ENCODE measurements at regions not wholly inside any gene's neighbourhood (a gene's known extent, or its start where the extent isn't known, plus 50 kb on each side); places are given as distances from the start of the nearest gene placed in this dataset.
"Not testable (repeated sequence)": the region's sequence is repeated elsewhere in the genome, so short reads cannot be mapped to it uniquely, and the experiment has no call there.

DNA sequence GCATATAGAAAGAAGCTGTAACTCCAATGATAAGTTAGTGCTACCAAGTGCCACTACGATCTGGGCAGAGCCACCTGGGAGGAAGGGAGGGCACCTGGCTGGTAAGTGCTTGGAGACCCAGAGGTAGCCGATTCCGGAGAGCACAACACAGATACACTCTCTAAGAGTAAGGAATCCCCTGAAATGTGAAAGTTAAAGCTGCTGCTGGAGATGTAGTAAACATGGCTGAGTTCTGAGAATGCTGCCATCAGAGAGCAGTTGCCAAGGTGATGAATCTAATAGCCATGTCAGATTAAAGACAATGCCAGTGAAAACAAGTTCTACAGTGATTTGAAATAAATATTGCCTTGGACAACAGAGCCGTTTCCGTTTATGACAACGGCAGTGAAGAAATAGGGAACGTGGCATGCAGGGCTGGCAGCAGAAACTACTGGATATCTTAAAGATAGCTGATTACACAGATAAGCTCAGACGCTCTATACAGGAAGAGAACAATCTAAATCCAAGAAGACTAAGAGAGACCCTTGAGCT lies 561.2 kb upstream of the C9orf72 start:
- no peak for DNase-seq

DNA sequence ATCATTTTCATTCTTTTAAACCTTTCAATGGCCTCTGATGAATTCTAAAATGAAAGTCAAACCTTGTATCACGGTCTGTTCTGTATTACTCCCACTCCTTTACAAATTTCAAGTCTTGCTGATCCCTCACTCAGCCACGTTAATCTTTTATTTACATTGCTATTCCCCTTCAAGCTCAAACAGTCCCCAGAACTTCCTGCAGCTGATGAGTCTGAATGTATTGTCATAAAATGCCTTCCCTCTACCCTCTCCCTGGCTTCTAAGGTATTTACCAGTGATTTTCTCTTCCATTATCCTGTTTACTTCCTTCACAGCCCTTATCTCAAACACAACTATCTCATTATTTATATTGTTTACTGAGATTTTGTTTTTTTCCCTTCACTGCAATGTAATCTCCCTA lies 562.3 kb upstream of the C9orf72 start:
- no peak for DNase-seq

DNA sequence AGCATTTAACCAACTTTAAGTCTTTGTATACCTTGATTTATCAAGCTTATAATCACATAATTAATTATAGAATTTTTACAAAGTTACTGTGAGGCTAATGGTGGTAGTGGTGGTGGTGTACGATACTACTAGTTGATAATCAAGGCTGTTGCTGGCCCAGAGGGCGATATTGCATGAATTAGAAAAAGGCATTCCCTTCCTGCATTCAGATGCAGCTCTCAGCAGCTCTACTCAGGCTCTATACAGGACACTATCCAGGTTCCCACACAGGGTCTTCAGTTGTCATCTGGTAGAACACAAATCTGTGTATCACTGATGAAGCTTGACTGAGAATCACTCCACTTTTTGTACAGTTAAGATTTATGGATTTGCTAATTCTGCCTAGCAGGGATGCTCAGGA lies 562.8 kb upstream of the C9orf72 start:
- DNase-seq: no peak

DNA sequence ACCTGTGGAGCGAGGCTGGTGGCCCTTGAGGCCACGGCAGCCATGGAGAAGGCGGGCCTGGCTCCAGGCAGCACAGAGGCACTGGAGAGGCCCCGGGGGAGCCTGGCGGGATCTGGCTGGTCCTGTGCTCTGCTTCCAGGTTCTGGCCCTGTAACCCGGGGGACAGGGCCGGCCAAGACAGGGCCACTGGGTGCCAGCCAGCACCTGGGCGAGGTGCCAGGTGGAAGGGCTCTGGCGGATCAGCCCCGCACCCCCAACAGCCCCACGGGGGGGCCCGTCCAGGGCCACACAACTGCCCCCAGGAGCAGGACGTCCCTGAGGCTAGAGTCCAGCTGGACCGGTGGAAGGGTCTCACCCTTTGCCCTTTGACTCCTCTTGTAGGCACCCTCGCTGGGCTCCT lies 574.1 kb upstream of the C9orf72 start:
- not testable (repeated sequence) for DNase-seq

DNA sequence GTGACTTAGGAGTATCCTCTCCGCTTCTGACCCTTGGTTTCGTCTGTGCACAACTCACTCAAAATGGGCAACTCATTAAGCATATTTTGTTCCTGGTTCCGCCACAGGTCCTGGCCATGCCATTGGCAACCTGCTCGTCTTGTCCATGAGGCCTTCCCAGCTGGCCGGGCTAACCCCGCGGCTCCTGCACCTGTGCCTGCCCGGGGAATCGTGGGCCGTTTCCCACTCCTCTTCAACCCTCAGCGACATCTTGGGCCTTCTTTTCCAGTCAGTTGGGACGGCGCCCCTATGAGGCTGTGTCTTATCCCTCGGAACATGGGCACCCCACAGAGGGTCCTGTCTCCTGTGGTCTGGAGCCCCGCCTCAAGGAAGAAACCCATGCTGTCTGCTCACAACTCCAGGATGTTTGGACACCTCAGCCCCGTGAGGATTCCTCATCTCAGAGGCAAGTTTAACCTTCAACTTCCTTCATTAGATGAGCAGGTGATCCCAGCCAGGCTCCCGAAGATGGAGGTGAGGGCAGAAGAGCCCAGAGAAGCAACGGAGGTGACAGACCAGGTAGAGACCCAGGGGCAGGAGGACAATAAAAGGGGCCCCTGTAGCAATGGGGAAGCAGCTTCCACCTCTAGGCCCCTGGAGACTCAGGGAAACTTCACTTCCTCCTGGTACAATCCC lies 574.8 kb upstream of the C9orf72 start:
- DNase-seq: not testable (repeated sequence)

DNA sequence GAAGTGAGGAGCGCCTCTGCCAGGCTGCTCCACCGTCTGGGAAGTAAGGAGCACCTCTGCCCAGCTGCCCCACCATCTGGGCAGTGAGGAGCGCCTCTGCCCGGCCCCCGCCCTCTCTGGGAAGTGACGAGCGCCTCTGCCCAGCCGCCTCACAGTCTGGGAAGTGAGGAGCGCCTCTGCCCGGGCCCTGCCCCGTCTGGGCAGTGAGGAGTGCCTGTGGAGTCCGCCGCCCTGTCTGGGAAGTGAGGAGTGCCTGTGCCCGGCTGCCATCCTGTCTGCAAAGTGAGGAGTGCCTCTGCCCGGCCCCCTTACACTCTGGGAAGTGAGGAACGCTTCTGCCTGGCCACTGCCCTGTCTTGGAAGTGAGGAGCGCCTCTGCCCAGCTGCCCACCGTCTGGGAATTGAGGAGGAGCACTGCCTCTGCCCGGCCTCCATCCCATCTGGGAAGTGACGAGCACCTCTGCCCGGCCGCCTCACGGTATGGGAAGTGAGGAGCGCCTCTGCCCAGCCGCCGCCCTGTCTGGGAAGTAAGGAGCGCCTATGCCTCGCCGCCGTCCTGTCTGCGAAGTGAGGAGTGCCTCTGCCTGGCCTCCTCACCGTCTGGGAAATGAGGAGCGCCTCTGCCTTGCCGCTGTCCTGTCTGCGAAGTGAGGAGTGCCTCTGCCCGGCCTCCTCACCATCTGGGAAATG lies 576.2 kb upstream of the C9orf72 start:
- not testable (repeated sequence) for DNase-seq

DNA sequence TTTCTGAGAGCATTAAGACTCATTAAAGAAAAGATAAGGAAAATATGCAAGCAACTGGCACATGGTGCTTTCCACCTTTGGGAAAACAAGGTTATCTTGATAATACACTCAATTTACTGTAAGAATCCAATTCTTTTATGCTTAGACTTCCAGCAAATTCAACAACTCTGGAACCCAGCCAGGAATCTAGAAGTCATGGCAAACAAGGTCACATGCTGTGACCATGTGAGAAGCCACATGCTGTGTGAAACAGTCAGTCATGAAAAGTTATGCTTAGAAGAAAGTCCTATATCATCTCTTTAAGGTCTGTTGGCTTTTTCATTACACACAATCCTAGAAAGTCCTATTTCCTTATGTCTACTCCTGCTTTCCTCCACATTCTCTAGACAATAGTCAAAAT lies 581.8 kb upstream of the C9orf72 start:
- DNase-seq: no peak

DNA sequence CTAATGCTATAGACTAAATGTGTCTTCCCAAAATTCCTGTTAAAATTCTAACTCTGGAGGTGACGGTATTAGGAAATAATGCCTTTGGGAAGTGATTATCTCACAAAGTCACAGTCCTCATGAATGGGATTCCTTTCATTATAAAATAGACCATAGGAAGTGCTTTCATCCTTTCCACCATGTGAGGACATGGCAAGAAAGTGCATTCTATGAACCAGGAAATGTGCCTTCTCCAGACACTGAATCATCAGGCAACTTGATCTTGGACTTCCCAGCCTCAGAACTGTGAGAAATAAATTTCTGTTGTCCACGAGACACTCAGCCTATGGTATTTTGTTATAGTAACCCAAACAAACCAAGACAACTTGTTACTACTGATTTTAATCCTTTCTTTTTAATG lies 582.4 kb upstream of the C9orf72 start:
- no peak for DNase-seq

DNA sequence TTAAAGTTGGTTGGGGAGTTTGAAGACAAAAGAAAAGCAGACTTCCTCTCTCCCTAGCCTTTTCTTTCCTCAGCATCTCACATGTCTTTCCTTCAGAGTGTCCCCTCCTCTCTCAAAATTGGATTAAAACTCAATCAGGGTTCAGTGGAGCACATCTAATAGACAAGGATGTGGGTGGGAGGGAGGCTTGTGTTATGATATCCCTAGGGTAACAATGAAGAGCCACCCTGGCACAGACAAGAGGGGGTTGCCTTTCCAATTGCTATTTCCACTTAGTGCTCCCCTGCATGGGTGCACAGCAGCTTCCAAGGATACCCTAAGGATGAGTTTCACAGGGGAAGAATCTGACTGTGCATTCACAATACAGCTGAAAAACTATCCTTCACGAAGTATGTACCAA lies 585.2 kb upstream of the C9orf72 start:
- DNase-seq: no peak

DNA sequence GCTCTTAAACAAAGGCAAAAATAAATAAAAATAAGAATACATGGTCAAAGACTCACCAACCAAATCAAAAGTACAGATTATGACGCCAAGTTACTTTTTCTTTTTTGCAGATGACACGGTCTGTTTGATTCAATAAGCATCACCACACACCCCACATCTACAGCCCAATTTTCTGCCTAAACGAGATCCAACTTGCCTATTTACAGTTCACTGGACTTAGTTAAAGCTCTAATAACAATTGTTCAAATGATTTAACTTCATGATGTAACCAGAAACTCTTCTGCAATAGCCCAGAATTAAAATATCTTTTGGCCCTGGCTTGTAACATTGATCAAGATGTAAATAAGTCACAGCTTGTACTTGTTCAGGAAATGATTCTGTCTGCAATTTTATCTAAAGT lies 590.3 kb upstream of the C9orf72 start:
- no peak for DNase-seq

DNA sequence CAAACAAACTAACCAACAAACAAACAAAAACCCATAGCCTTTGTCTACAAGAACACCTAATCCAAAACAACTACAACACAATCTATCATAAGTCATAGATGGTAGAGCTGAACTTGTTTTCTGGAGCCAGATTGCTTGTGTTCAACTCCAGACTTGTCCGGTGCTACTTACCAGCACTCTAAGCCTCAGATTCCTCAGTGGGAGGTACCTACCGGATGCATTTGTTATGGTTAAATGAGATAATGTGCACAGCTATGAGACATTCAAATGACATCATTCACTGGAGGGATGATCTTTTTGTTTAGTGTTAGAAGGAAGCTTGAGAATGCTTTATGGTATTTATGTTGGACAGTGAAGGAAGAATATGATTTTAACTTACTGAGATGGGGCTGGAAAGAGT lies 592.9 kb upstream of the C9orf72 start:
- DNase-seq: no peak

DNA sequence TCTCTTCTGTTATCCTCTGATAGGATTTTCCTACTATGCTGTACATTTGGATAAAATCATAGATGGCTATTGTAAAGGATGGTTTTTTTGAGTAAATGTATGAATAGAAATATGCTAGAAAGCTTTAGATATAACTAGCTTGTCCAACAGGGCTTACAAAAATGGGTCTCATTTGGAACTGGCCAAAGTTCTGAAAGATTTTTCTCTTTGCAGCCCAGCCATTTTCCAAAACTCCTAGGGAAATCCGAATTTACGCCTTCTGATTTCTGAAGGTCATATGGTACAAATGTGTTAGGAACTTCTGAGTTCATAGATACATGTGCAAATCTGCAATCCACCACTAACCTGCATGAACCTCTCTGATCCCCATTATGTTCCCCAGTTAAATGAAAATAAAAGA lies 603.9 kb upstream of the C9orf72 start:
- DNase-seq: no peak

DNA sequence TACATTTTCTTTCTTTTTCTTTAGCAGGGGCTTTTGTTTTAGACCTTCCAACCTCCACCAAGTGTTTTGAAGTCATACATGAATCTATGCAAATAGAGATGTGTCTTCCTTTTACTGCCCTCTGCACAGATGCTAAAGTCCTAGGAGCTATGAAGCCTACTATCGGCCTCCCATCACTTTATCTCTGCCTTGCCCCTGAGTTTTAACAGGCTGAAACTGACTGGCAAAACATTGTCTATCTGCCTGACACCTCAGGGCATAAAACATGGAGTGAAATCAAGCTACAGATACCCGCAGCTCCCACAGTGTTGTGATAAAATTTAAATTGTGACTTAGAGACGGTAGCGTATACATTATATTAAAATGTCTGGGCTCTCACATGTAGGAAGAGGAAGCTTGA lies 604.6 kb upstream of the C9orf72 start:
- DNase-seq: no peak

DNA sequence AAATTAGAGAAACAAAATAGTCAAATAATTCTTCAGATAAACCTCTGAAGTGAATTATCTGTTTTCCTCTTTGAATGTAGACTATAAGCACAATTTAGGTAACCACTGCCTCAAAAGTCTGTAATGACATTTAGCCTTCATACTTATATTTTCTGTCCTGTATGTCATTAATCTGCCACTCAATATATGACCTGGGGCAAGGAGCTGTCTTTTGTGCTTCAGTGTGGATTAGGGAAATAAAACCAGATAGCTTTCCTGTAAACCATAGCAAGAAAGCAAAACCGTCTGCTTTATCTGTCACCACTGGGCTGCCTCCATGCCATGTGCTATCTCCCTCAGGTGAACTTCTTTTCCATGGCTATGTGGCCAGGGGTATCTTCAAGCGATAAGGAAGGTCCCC lies 606.6 kb upstream of the C9orf72 start:
- no peak for DNase-seq

DNA sequence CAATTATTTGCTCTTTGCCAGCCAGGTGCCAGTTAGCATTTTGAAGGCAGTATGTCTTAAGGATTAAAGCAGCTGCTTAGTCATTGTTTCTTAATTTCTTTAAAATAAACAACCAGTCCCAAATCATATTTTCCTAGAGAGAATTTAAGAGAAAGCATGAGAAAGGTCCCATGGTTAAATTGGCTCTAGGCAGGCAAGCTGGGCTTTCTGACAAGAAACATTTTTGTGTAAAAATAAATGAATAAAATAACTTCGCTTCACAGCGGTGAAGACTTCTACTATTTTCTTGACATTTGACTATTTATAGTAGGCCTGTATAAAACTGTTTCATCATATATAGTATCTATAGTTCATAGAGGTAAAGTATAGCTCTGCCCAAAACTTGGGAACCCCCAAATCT lies 617.7 kb upstream of the C9orf72 start:
- no peak for DNase-seq

DNA sequence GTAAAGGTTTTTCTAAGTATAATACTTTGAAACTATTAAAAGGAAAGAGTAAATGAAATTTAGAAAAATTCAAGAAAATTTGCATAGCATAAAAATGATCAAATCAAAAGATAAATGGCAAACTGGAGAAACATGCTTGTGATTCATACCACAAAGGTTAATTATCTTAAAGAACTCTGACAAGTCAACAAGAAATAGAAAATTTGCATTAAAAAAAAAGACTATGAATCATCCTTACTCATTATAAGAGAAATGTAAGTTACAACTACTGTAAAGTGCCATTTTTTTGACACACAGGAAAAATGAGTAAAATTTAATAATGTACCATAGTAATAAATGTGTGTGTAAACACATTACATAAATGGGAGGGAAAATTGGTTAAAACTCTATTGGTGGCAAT lies 624.4 kb upstream of the C9orf72 start:
- DNase-seq: no peak

DNA sequence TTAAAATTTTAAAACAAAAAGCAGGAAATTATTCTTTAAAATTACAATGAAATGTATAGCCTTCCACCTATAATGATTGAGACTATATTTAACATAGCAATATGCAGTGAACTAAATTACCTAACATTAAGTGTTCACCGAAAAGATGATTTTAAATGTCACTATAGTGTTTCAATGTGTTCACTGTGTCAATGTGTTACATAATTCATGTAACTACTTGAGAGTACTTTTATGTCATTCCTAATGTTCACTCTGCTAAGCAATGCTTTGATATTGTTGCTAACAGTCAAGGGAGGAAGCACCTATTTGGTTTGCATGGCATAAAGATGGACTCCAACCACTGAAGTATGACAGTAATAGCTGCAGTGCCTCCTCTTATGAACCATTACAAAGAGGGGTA lies 629.8 kb upstream of the C9orf72 start:
- no peak for DNase-seq

DNA sequence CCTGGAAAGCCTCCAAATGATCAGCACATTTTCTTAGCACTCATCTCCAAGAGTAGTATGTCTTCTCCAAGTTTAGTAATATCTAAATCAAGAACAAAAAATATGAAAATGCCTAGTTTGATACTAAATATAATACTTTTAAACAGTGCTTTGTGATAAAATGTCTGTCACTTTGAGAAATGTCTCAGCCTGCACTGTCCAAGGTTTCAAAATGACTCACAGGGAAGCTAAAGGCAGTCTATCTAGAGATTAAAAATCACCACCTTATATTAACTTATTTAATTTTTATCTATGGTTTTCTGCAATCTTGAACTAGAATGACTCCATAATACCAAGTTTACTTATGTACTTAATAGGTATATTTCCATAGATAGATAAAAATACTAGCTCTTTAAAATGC lies 633.0 kb upstream of the C9orf72 start:
- DNase-seq: no peak

DNA sequence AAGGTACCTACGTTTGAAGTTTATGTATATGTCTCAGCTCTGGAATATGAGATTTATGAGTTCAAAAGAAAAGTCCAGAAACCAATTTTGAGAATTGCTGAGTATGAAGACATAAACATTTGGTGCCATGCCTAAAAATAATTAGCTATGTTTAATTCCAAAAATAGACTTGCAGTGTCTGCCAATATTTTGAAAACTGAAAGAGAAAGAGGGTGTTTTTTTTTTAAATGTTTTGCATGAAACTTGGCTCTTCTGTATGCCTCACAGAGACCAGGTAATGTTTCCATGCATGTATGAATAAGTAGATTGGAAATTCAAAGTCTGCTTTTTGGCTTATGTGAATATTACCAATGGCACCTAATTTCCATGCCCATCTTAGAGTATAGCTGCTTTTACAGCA lies 634.4 kb upstream of the C9orf72 start:
- DNase-seq: no peak

DNA sequence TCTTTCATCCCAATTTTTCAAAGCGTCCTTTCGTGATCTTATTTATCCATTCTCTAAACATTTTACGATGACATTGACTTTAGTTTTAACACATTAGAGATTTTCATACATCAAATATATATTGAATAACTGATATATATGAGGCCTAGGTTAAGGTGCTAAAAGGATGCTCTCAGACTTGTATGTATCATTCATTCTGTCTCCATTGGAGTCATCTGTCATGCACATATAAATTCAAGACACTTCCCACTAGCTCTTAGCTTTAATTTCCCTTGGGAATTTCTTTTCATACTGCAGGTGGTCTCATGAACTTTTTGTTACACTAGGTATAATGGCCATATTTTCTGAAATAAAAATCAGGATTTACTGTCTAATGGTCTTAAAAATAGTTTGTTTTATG lies 635.8 kb upstream of the C9orf72 start:
- DNase-seq: no peak

DNA sequence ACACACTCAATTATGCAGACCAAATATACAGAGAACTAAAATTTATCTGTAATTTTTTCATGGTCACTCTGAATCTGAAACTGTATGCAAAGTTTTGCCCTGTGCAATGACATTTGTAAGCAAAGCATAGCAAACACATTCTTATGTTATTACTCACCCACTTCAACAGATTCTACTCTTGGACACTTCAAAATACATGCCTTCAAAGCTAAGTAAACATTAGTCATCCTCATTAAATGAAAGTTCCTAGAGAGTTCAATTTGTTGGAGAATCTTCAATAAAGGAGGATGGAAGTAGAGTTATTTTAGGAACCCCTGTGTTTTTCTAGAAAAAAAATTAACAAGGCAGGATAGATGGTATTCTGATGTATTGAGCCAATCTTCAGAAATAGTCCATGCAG lies 639.7 kb upstream of the C9orf72 start:
- DNase-seq: no peak

DNA sequence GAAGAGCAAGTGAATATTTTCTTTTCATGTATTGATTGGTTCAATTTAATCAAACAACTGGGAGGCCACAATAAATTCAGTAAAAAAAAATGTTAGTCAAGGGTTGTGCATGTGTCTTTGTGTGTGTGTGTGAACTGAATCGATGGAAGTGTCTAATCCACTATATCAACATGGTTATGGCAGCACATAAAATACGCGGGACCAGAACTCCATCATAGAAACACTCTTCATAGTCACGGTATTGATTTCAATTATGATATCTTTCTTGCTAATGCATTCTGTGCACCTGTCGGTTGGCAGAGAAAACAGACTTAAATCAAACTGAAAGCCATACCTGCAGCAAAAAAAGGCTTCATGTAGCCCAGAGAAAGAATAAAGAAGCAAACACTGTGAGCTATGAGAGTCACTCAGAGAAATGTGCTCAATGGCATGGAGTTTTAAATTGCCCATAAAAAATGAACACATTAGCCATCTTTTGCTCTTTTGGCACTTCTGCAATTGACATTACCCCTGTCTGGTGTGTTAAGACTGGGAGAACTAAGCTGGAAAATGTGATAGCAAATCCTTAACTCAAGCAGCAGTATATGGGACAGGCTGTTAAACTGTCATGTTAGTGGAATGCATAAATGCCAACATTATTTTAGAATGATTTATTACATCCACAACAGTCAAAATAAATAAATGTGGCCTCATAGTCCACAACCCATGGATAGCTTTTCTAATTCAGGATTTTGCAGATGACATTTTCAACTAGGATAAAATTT lies 642.4 kb upstream of the C9orf72 start:
- no peak for DNase-seq

DNA sequence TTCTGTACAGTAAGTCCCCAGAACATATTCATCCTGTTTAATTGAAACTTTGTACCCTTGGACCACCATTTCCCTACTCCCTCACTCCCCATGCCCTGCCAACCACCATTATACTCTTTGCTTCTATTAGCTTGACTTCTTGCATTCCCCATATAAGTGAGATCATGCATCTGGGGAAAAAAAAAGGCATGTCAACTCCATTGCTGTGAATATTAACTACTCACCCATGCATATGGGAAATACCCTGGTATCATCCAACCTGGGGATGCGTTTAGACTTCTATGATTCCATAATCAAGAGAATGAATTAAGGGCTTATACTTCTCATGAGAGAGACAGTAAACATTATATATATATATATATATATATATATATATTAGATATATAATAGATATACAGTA lies 659.4 kb upstream of the C9orf72 start:
- no peak for DNase-seq

Measured in NCI-H526 (cell line).